BJ (cell line): ENCODE measurements at regions not wholly inside any gene's neighbourhood (a gene's known extent, or its start where the extent isn't known, plus 50 kb on each side); places are given as distances from the start of the nearest gene placed in this dataset.

Source experiments
- CTCF ChIA-PET: fragments of 350-600 bp; formaldehyde crosslinking; extraction: SDS; loops from one replicate; lab custom pipeline; 2021; ENCODE audit warnings: antibody characterized with exemption, inconsistent platforms; lab: Yijun Ruan, JAX
- POLR2A ChIA-PET: fragments of 300-600 bp; sonication (Branson Sonifier 250); formaldehyde crosslinking; extraction: SDS; loops from one replicate; lab custom pipeline; 2021; ENCODE audit warnings: antibody characterized with exemption; lab: Charles Lee
- DNase-seq: peaks from one replicate; pipeline ENCODE4 v3.0.0-alpha.2; 2011; ENCODE audit warnings: low read depth
- H3K27me3 ChIP-seq: 2 replicates; pipeline ENCODE4 v1.6.0; 2011; ENCODE audit warnings: low read length; ENCODE audit not compliant: control insufficient read depth, insufficient read depth
- H3K36me3 ChIP-seq: 2 replicates; pipeline ENCODE4 v1.5.1; 2011; ENCODE audit warnings: low read length; ENCODE audit not compliant: control insufficient read depth, insufficient read depth
- H3K4me3 ChIP-seq: 2 replicates; pipeline ENCODE4 v1.5.1; 2011; ENCODE audit warnings: low read depth, mild to moderate bottlenecking, control low read depth, low read length
- CTCF ChIP-seq: IDR thresholded peaks from 2 replicates; pipeline ENCODE4 v1.5.1; 2011; ENCODE audit warnings: low read depth, mild to moderate bottlenecking, control low read depth, inconsistent platforms, low read length, moderate library complexity; ENCODE audit not compliant: insufficient read depth

GRCh38 chr4:83771113-83771705 is 235.3 kb downstream of the GPAT3 start:
- H3K36me3 ChIP-seq: no peaks in the 10 kb centered on the region
- POLR2A ChIA-PET: no interaction called here
- no peaks in the 10 kb centered on the region for H3K27me3 ChIP-seq
- no peak overlapping the region for H3K4me3 ChIP-seq
- DNase-seq: no peak
- peak; percentile 83 for TF ChIP-seq CTCF
- CTCF ChIA-PET: interaction anchor here (0.6 to 4.3 kb wide), 22 partner anchors 9 to 489 kb away, joined by 3 to 71 read pairs (median 4); no protein-coding TSS in a partner anchor

- CTCF ChIA-PET: interaction anchor here (1.9 to 4.3 kb wide), 3 partner anchors 123 to 490 kb away, joined by 6 to 71 read pairs (median 12); no protein-coding TSS in a partner anchor
- DNase-seq: no peak
- H3K4me3 ChIP-seq: no peak overlapping the region
- H3K36me3 ChIP-seq: no peaks in the 10 kb centered on the region
- POLR2A ChIA-PET: no interaction called here
- H3K27me3 ChIP-seq: no peaks in the 10 kb centered on the region
- no peak for TF ChIP-seq CTCF
Observed at GRCh38 chr4:83768146-83768545, 232.2 kb downstream of the GPAT3 start.

- ChIA-PET CTCF (no interaction called here), POLR2A (no interaction called here)
- DNase-seq: no peak
- Histone ChIP-seq H3K36me3 (no peaks in the 10 kb centered on the region), H3K27me3 (no peaks in the 10 kb centered on the region), H3K4me3 (no peak overlapping the region)
- TF ChIP-seq CTCF: no peak
Observed at GRCh38 chr4:83767067-83767466, 231.2 kb downstream of the GPAT3 start.

GRCh38 chr4:83759611-83760010 is 223.7 kb downstream of the GPAT3 start:
- 0 out of 2 replicates have a peak, but pooled peaks cover 2% of the 10 kb centered on the region for H3K27me3 ChIP-seq

GRCh38 chr4:83758285-83758684 is 222.4 kb downstream of the GPAT3 start:
- ChIA-PET CTCF (interaction anchor here (1.5 kb wide), 1 partner anchor 13 kb away, joined by 7 read pairs; no protein-coding TSS in a partner anchor), POLR2A (no interaction called here)

More at GRCh38 chr4:83759611-83760010, 223.7 kb downstream of the GPAT3 start:
- ChIA-PET CTCF (interaction anchor here (0.7 to 1.5 kb wide), 2 partner anchors 9 to 11 kb away, joined by 3 to 4 read pairs; no protein-coding TSS in a partner anchor), POLR2A (no interaction called here)
- no peak for TF ChIP-seq CTCF
- Histone ChIP-seq H3K36me3 (no peaks in the 10 kb centered on the region), H3K4me3 (no peak overlapping the region)
- no peak for DNase-seq

More at GRCh38 chr4:83758285-83758684, 222.4 kb downstream of the GPAT3 start:
- no peak for DNase-seq
- no peak for TF ChIP-seq CTCF
- no peak overlapping the region for H3K4me3 ChIP-seq
- H3K36me3 ChIP-seq: no peaks in the 10 kb centered on the region
- H3K27me3 ChIP-seq: 0 out of 2 replicates have a peak, but pooled peaks cover 2% of the 10 kb centered on the region
